Epithelial cell of esophagus (primary cell): ENCODE measurements at regions not wholly inside any gene's neighbourhood (a gene's known extent, or its start where the extent isn't known, plus 50 kb on each side); places are given as distances from the start of the nearest gene placed in this dataset.

ENCODE experiments used
- DNase-seq: peaks from one replicate; pipeline ENCODE4 v3.0.0; 2010; ENCODE audit warnings: low read depth
- H3K4me3 ChIP-seq: 2 replicates; pipeline ENCODE4 v1.5.1; 2011; ENCODE audit warnings: mild to moderate bottlenecking, low read length, control low read depth
- CTCF ChIP-seq: IDR thresholded peaks from 2 replicates; pipeline ENCODE4 v1.5.1; 2011; ENCODE audit warnings: low read depth, mild to moderate bottlenecking, low read length, control low read depth, inconsistent platforms; ENCODE audit not compliant: insufficient read depth; ENCODE audit errors: missing control alignments

- no peak for DNase-seq
Observed at GRCh38 chr10:83986800-83987199, 152.5 kb upstream of the GHITM start.

GRCh38 chr10:83987216-83987615 is 152.1 kb upstream of the GHITM start:
- peak; percentile 6 for DNase-seq
- no peak for TF ChIP-seq CTCF
- H3K4me3 ChIP-seq, result no peak overlapping the region

More at GRCh38 chr10:83986800-83987199, 152.5 kb upstream of the GHITM start:
- no peak for TF ChIP-seq CTCF
- H3K4me3 ChIP-seq, result no peak overlapping the region

- H3K4me3 ChIP-seq, result no peak overlapping the region
- no peak for TF ChIP-seq CTCF
- no peak for DNase-seq
Observed at GRCh38 chr10:83988435-83988834, 150.9 kb upstream of the GHITM start.

- no peak for DNase-seq
- H3K4me3 ChIP-seq, result no peak overlapping the region
- TF ChIP-seq CTCF, result no peak
Observed at GRCh38 chr10:83990126-83990525, 149.2 kb upstream of the GHITM start.

- no peak overlapping the region for H3K4me3 ChIP-seq
- TF ChIP-seq CTCF, result peak; percentile 55
- peak; percentile 44 for DNase-seq
Observed at GRCh38 chr10:83991986-83992753, 147.1 kb upstream of the GHITM start.

- no peak overlapping the region for H3K4me3 ChIP-seq
- TF ChIP-seq CTCF, result no peak
- DNase-seq, result no peak
Observed at GRCh38 chr10:83994325-83994724, 145.0 kb upstream of the GHITM start.

- TF ChIP-seq CTCF, result no peak
- DNase-seq, result no peak
- H3K4me3 ChIP-seq, result no peak overlapping the region
Observed at GRCh38 chr10:83995738-83996331, 143.5 kb upstream of the GHITM start.
